AG04450 (cell line): ENCODE measurements at regions not wholly inside any gene's neighbourhood (a gene's known extent, or its start where the extent isn't known, plus 50 kb on each side); places are given as distances from the start of the nearest gene placed in this dataset.

ENCODE experiments used
- CTCF ChIA-PET: fragments of 300-600, 350-600 bp; formaldehyde crosslinking; extraction: SDS; loops from one replicate; lab custom pipeline; 2022; ENCODE audit warnings: antibody characterized with exemption, inconsistent platforms; lab: Charles Lee
- POLR2A ChIA-PET: fragments of 350-600 bp; formaldehyde crosslinking; extraction: SDS; loops from one replicate; lab custom pipeline; 2021; ENCODE audit warnings: antibody characterized with exemption, inconsistent platforms; lab: Yijun Ruan, JAX
- DNase-seq: peaks from one replicate; pipeline ENCODE4 v3.0.0-alpha.2; 2011; ENCODE audit warnings: low read depth, low spot score
- H3K27ac ChIP-seq: one replicate; pipeline ENCODE4 v1.5.1; 2012; ENCODE audit warnings: low read depth, low read length, control low read depth
- H3K27me3 ChIP-seq: one replicate; pipeline ENCODE4 v1.6.0; 2012; ENCODE audit warnings: low read length; ENCODE audit not compliant: control insufficient read depth, insufficient read depth
- H3K4me3 ChIP-seq: 2 replicates; pipeline ENCODE4 v1.5.1; 2011; ENCODE audit warnings: mild to moderate bottlenecking, low read depth, low read length, control low read depth
- H3K9me3 ChIP-seq: 2 replicates; pipeline ENCODE4 v1.5.1; 2012; ENCODE audit warnings: low read length; ENCODE audit not compliant: control insufficient read depth, insufficient read depth
- TF ChIP-seq, protein P1 (sequence below): IDR thresholded peaks from 2 replicates; pipeline ENCODE4 v1.5.1; 2011; ENCODE audit warnings: low read depth, low read length, control low read depth, inconsistent platforms

DNA sequence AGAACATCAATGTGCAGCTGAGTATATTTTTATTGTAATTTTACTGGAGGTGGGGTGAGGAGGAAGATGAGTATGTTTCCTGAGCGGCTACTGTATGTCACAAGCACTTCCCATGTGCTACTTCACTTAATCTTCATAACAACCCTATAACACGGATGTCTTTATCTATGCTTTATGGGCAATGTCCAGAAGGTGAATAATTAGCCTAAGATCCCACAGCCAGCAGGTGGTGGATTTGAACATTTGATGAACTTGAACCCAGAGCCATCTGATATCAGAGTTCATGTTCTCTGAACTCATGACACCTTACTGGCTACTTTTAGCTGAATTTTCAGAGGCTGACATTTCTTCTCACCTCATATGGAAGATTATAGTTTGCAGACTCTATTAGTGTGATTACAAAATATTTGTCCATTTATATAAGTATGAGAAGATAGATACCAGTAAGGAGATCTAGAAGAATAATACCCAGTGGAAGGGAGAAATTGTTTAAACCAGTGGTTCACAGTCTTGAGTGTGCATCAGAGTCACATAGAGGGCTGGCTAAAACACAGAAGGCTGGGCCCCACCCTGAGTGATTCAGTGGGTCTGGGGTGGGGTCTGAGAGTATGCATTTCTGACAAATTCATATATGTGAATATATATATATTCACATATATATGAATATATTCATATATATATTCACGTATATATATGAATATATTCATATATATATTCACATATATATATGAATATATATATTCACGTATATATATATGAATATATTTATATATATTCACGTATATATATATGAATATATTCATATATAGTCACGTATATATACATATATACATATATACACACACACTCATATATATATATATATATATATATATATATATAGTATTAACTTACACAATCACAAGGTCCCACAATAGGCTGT, 164.4 kb upstream of the NR3C1 start:
- Histone ChIP-seq H3K27ac (no peak overlapping the region), H3K9me3 (no peaks in the 10 kb centered on the region), H3K27me3 (no peaks in the 10 kb centered on the region), H3K4me3 (no peak overlapping the region)
- TF ChIP-seq, protein P1, sequence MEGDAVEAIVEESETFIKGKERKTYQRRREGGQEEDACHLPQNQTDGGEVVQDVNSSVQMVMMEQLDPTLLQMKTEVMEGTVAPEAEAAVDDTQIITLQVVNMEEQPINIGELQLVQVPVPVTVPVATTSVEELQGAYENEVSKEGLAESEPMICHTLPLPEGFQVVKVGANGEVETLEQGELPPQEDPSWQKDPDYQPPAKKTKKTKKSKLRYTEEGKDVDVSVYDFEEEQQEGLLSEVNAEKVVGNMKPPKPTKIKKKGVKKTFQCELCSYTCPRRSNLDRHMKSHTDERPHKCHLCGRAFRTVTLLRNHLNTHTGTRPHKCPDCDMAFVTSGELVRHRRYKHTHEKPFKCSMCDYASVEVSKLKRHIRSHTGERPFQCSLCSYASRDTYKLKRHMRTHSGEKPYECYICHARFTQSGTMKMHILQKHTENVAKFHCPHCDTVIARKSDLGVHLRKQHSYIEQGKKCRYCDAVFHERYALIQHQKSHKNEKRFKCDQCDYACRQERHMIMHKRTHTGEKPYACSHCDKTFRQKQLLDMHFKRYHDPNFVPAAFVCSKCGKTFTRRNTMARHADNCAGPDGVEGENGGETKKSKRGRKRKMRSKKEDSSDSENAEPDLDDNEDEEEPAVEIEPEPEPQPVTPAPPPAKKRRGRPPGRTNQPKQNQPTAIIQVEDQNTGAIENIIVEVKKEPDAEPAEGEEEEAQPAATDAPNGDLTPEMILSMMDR, result no peak
- no peak for DNase-seq
- ChIA-PET CTCF (no interaction called here), POLR2A (no interaction called here)

DNA sequence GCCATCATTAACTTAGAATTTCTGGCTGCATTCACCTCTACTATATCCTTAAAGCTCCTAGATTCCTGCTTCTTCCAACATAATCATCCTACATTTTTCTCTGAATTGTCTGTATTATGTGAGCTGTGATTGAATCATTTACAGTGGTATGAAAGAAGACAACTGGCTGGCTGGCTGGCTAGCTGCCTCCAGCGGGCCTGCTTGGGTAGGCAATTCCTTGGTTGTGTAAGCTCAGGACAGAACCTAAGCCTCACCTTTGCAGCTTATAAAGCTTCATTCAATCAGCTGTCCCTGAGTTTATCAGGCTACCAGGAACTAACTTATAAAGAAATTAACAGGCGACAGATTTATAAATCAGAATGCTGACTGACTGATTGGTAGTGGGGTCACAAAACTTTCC, 162.7 kb upstream of the NR3C1 start:
- H3K27ac ChIP-seq, result no peak overlapping the region
- H3K27me3 ChIP-seq, result no peaks in the 10 kb centered on the region
- CTCF ChIA-PET, result interaction anchor here (0.5 kb wide), 1 partner anchor 82 kb away, joined by 3 read pairs; no protein-coding TSS in a partner anchor
- no peaks in the 10 kb centered on the region for H3K9me3 ChIP-seq
- POLR2A ChIA-PET, result interaction anchor here (0.6 to 0.7 kb wide), 2 partner anchors 38 to 880 kb away, joined by 3 to 5 read pairs; partner anchors contain the start of gene FGF1
- DNase-seq, result no peak
- no peak overlapping the region for H3K4me3 ChIP-seq
- TF ChIP-seq, protein P1, result no peak

DNA sequence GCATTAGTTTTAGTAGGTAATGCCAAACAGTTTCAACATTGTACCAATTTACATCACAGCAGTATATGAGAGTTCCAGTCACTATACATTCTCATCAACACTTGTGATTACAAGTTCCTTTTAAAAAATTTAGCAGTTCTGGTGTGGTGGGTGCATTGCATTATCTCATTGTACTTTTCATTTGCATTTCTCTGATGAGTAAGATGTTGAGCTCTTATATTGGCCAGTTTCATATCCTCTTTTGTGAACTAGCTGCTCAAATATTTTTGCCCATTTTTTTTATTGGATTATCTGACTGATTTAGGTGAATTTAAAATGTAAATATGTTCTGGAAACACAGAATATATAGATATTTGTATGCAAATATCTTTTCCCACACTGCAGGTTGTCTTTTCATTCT, 160.9 kb upstream of the NR3C1 start:
- DNase-seq, result no peak
- ChIA-PET CTCF (no interaction called here), POLR2A (no interaction called here)
- H3K27ac ChIP-seq, result no peak overlapping the region
- TF ChIP-seq, protein P1, result no peak
- no peaks in the 10 kb centered on the region for H3K9me3 ChIP-seq
- H3K4me3 ChIP-seq, result no peak overlapping the region
- no peaks in the 10 kb centered on the region for H3K27me3 ChIP-seq

DNA sequence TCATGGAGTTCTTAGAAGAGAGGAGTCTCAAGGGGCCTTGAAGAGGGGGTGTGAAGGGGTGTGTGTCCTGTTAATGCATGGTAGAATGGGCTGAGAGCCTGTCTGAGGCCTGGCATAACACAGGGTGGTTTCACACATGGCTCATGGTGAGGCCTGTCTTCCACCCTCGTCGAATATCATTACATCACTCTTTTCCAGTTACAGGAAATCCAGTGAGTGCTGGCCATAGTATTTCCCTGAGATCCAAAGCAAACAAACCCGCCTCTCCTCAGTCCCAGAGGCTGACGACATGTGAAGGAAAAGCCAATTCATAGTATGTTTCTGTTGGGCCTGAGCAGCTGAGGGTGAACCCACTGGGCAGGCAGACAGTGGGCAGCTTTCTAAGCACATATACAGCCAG, 159.4 kb upstream of the NR3C1 start:
- TF ChIP-seq, protein P1, result no peak
- no peaks in the 10 kb centered on the region for H3K27me3 ChIP-seq
- no peak overlapping the region for H3K27ac ChIP-seq
- no peaks in the 10 kb centered on the region for H3K9me3 ChIP-seq
- H3K4me3 ChIP-seq, result no peak overlapping the region
- ChIA-PET POLR2A (no interaction called here), CTCF (no interaction called here)
- DNase-seq, result no peak

DNA sequence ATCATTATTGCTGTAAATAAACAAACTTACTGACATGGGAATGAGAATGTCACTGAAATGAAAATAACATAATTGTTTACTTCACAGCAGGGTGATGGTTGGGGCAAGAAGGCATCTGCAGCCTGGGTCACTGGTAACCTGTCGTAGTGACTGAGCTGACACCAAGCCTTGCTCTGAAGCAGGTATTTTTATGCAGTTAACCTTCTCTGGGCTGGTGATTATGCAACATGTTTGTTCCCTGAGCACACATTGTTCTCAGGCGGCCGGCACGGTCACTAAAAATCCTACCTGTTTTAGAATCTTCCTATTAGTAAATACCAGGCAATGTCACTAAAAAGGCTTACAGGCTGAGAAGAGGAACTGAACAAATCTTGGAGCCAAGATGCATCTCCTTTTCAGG, 157.7 kb upstream of the NR3C1 start:
- no peaks in the 10 kb centered on the region for H3K9me3 ChIP-seq
- H3K27me3 ChIP-seq, result no peaks in the 10 kb centered on the region
- no peak overlapping the region for H3K4me3 ChIP-seq
- TF ChIP-seq, protein P1, result no peak
- CTCF ChIA-PET, result no interaction called here
- no peak overlapping the region for H3K27ac ChIP-seq
- DNase-seq, result no peak
- POLR2A ChIA-PET, result no interaction called here
